ENCODE measurements at regions not wholly inside any gene's neighbourhood (a gene's known extent, or its start where the extent isn't known, plus 50 kb on each side); places are given as distances from the start of the nearest gene placed in this dataset.

GRCh38 chr19:32035626-32036025, 309.8 kb upstream of the ZNF507 start:
- TF ChIP-seq, protein P1, sequence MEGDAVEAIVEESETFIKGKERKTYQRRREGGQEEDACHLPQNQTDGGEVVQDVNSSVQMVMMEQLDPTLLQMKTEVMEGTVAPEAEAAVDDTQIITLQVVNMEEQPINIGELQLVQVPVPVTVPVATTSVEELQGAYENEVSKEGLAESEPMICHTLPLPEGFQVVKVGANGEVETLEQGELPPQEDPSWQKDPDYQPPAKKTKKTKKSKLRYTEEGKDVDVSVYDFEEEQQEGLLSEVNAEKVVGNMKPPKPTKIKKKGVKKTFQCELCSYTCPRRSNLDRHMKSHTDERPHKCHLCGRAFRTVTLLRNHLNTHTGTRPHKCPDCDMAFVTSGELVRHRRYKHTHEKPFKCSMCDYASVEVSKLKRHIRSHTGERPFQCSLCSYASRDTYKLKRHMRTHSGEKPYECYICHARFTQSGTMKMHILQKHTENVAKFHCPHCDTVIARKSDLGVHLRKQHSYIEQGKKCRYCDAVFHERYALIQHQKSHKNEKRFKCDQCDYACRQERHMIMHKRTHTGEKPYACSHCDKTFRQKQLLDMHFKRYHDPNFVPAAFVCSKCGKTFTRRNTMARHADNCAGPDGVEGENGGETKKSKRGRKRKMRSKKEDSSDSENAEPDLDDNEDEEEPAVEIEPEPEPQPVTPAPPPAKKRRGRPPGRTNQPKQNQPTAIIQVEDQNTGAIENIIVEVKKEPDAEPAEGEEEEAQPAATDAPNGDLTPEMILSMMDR (IDR thresholded peaks at IDR 0.05) = no peak
- TF ChIP-seq ZFX (IDR thresholded peaks at IDR 0.05; ENCODE audit: borderline replicate concordance) = no peak
